HG02884 (cell line): ENCODE measurements at regions not wholly inside any gene's neighbourhood (a gene's known extent, or its start where the extent isn't known, plus 50 kb on each side); places are given as distances from the start of the nearest gene placed in this dataset.

Source experiments
- ATAC-seq: cut with Tn5 transposase; IDR thresholded peaks from one replicate; pipeline ENCODE4 v1.9.1; 2021; ENCODE audit warnings: mild to moderate bottlenecking, moderate library complexity; ENCODE audit not compliant: unreplicated experiment

- no peak for ATAC-seq
Measured at GRCh38 chr3:70849911-70850699, 537.7 kb upstream of the MDFIC2 start.

DNA sequence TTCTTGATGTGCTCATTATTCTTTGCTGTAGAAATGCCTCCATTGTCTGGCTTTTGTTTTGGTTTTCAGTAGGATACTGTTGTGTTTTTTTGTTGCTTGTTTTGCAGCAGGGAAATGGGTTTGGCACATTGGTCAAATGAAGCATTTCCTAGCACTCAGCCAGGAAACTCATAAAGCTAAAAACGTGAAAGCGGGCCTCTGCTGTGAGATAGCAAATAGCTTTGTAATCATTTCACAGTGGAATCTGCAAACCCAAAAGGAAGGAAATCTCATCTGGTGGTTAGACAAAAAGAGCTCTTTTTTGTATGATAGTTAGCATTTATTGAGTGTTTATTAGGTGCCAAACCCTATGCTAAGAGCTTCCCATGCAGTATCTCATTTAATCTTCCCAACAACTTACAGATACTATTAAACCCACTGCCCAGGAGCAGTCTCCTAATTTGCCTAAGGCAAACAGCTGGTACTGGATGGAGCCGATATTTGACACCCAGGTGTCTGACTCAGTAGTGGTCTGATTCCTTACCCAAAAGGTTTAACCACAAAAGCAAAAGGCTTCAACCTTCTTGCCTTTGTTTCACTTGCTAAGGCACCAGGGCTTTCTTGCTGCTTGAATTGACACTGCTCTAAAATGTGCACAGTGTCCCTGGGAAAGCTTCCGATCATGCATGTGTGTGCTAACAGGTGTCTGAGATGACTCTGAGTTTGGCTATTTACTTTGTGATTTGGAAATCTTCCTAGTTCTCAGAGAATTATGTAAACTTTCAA, 527.9 kb upstream of the MDFIC2 start:
- ATAC-seq: no peak

DNA sequence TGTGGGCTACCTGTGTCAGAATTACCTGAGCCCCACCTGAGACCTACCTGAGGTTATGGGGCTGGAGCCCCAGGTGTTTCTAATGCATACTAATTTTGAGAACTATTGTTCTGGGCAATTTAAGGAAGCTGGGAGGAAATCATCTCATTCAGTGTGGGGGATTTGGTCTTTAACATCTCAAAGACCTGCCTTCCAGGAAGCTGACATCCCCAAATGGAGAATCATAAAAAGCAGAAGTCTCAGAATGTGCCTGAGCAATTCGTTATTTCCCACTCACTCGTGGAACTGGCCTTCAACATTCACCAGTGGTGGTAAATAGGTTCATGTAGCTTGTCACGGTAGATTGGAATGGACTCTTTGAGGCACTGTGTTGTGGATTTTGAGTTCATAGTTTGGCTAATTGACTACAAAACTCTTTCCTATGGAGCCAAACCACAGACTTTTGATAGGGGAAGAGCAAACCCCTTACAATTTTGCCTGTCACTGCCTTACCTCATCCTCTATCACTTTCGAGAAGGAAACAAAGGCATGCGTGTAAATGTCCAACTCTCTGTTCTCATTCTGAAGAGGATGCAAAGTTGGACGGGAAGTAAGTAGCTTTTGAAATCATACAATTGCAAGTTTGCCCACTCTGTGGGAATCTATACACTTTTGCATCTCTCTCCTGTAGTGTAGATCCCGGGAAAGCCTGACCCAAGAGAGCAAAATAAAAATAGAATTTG, 521.0 kb upstream of the MDFIC2 start:
- no peak for ATAC-seq

GRCh38 chr3:70832834-70833205, 520.4 kb upstream of the MDFIC2 start:
- no peak for ATAC-seq

DNA sequence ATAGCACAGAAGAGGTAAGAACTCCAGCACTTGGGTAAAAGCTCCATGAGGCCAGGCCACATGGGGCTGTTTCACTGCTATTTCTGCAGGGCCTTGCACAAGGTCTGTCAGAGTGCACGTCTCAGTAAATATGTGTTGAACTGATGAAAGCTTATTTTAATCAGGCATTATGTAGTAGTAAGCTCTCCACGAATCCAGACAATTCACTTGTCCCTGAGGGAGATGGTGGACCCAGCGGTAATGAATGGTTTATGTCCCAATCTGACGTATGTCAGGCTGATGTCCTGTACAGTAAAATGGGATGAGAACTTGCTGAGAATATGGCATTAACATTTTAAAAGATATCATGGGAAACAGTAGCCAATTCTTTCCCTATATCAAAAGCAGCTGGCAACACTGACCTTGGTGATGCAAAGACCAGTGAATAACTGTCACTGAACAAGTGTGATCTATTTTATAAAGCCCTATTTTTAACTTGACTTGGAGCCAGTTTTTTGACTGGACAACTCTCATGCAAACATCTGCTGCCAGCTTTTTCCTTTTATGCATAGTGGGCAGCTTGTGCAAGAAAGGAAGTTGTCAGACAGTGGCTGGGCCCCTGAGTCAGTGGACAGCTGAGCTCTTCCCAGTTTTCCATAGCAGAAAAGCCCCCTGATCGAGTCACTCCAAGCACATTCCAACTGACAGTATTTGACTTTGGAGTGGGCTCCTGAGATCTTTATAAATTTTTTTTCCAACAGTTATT, 519.8 kb upstream of the MDFIC2 start:
- ATAC-seq: no peak

DNA sequence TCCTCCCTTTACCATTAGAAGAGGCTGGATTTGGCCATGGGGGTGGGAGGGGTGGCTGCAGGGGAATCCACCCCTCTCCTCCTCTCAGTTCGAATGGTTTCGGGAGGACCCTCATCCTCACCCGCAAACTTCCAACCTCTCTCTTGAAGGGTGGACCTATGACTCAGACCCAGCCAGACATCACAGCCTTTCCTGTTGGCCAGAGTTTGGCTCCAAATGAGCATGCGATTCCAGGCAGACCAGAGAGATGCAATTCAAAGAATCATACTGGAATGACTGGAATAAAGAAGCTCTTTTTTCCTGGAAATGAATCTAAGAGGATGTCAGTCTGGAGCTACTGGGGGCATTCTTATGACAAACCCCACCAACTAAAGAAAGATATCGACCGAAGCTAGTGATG, 516.7 kb upstream of the MDFIC2 start:
- no peak for ATAC-seq

DNA sequence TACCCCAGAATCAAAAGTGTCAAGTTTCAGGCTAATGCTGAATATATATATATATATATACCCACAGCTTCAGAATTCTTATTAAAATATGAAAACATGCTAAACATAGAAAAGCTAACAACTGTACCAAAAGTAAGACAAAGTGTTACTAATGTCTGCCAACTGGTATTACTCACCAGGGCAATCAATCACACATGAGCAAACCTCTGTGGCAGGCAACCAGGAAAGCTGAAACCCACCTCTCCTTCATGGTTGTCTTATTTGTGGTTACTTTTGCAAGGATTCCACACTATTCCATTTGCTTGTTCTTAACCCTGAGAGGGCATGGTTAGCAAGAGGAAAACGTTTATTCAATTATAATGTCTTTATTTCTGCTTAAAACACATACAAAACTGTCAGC, 512.3 kb upstream of the MDFIC2 start:
- ATAC-seq: no peak

DNA sequence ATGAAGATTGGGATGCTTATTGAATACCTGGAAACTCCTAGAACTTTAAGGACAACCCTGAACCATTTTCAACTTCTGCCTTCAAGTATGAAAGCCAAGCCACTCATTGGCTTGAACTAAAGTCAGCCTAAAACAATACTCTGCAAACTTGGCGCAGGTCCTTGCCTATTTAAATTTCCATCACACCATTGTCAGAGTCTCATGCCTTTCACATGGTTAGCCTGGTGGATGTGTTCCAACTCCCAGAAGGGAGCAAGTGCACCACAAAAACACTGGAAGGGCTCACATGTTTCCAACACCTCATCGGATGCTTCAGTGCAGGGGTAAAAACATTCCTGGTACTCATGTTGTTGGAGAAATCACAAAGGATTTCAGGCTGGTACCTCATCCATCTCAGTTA, 511.6 kb upstream of the MDFIC2 start:
- ATAC-seq: no peak

DNA sequence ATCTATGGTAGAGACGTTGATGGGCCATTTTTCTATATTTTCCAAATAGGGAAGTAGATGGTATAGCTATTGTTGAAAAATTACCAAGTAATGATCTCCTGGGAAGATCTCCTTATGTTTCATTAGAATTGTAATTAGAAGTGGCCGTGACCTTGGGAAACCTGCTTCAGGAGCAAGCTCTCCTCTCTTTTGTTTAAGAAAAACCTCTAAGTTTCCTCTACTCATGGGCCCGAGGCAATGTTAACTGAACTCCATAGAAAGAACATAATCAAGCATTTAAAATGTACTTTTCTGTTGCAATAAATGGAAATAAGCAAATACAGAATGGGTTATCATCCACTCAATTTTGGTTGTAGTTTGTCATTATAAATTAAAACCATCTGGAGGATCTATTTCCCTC, 511.2 kb upstream of the MDFIC2 start:
- ATAC-seq: no peak

DNA sequence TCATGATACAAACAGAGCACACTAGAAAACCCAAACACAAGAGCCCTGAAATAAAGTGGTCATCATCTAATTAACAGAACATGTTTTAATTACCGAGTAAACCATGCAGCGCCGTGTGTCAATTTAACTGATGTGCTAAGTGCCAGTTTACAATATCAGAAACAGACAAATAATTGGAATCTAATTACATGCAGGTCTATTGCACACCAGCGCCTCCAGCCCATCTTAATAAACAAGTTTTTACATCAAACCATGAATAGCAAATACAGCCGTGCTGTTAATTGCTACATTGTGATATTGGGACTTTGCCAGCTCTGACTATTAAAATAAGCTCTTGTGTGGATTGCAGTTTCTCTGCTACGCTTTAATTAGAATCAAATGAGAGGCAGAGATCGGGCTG, 510.2 kb upstream of the MDFIC2 start:
- ATAC-seq: no peak

- ATAC-seq: no peak
Measured at GRCh38 chr3:70821602-70822001, 509.2 kb upstream of the MDFIC2 start.

DNA sequence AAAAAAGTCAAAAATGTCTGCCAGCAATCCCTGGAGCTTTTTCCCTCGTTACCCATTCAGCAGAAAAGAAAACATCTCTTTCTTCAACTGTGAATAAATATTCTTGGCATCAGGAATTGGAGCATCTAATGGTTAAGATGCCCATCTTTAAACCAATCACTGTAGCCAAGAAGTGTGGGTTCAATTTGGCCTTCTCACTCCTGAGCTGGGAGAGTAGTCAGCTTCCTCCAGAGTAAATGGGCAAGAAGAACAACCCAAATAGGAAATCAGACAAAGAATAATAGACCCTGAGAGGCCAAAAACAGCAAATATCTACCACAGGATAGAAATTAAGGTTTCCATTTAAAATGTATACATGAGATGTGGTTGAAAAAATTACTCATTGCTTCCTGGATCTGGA, 508.0 kb upstream of the MDFIC2 start:
- ATAC-seq: no peak

- ATAC-seq: no peak
Measured at GRCh38 chr3:70818145-70818544, 505.7 kb upstream of the MDFIC2 start.

DNA sequence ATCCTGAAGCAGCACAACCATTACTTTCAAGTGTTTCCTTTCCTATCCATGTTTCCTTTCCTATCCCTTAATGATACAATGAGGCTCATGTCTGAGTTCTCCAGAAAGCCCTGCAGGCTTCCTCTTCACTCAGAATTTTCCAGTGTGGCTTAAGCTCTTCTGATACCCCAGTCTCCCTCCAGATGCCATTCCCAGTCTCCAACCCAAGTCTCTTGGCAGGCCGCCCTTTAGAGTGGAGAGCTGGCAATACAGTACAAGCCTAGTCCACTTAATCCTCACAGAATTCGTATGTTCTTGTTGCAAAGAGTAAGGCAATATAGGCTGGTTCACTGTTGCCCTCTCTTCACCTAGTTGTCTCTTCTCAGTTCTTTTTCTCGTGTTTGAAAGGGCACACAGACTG, 503.9 kb upstream of the MDFIC2 start:
- ATAC-seq: no peak

DNA sequence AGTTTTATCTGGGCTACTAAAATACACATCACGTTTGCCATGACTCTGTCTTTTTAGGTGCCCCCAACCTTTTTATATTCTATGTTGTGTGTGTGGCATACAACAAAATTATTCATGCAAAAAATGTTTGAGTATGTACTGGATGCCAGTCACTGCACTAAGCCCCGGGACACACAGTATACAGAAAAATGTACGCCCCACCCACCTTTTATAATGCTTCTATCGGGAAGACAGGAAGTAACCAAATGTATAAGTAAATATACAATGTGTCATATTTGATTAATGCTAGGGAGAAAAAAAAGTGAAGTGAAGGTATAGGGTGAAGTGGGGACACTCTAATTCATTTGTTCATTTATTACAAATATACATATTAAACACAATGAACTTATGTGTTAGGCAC, 503.4 kb upstream of the MDFIC2 start:
- ATAC-seq: no peak

- no peak for ATAC-seq
Measured at GRCh38 chr3:70813311-70813710, 500.9 kb upstream of the MDFIC2 start.

- no peak for ATAC-seq
Measured at GRCh38 chr3:70811880-70812279, 499.4 kb upstream of the MDFIC2 start.

DNA sequence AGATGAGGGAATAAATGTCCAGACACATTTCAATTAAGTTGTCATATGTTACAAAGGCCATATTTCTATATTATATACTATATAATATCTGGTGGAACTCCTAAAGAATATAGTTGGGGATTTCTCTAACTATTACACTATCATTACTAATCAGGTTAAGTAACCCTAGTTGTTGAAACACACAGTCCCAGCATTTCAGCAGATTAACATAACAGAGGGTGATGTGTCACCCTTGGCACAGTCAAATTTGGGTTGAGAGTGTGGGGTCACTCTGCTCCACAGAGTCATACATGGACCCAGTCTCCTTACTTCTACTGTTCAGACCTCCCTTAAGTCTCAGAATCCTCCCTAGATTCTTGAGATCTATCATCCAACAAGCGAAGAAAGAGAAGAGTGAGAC, 496.4 kb upstream of the MDFIC2 start:
- no peak for ATAC-seq

DNA sequence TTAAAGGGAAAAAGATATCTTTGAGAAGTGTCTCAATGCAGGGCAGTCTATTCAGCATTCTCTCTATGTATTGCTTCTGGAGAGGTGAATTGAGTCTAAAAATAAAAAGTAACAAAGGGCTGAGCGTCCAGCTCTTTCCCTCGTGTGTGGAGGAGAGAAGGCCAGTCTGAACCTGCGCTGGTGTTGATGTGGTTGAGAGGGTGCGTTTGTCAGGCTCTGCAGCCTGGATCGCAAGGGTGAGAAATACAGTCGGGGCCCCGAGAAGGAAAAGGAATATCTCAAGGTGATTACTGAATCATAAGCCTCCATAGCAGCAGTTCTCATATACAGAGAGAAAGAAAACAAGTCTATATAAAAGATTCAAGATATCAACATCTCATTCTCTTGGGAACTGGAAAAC, 494.1 kb upstream of the MDFIC2 start:
- no peak for ATAC-seq

DNA sequence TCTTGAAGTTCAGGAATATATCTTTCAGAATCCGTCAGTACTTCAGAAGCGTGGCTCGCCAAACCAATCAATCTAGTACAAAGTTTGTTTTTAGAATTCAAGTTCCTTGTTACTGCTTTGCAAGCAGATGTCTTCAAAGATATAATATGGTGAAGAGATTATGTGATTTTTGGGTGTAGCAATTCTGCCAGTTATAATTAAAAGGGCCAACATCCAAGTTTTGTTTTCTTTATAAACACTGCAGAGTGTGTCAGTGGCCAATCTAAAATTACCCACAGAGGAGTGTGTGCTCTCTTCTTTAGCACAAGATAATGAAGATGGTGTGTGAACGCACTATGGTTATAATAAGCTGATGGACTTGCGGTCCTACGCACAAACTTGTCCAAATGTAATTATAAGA, 493.6 kb upstream of the MDFIC2 start:
- no peak for ATAC-seq
